HG03280 (cell line): ENCODE measurements at regions not wholly inside any gene's neighbourhood (a gene's known extent, or its start where the extent isn't known, plus 50 kb on each side); places are given as distances from the start of the nearest gene placed in this dataset.
"Not testable (repeated sequence)": the region's sequence is repeated elsewhere in the genome, so short reads cannot be mapped to it uniquely, and the experiment has no call there.

ENCODE experiments used
- ATAC-seq: cut with Tn5 transposase; IDR thresholded peaks from one replicate; pipeline ENCODE4 v1.9.1; 2021; ENCODE audit warnings: mild to moderate bottlenecking, moderate library complexity; ENCODE audit not compliant: unreplicated experiment

- ATAC-seq: no peak
These were observed 97.3 kb downstream of the CCDC71L start for GRCh38 chr7:106563466-106564150.

GRCh38 chr7:106562711-106563366 lies 98.1 kb downstream of the CCDC71L start:
- no peak for ATAC-seq

- ATAC-seq: no peak
These were observed 99.1 kb downstream of the CCDC71L start for GRCh38 chr7:106561666-106562411.

GRCh38 chr7:106561151-106561550 lies 99.8 kb downstream of the CCDC71L start:
- ATAC-seq: no peak

GRCh38 chr7:106560482-106560881 lies 100.5 kb downstream of the CCDC71L start:
- no peak for ATAC-seq

GRCh38 chr7:106556244-106556643 lies 104.7 kb downstream of the CCDC71L start:
- not testable (repeated sequence) for ATAC-seq

GRCh38 chr7:106554623-106555022 lies 106.3 kb downstream of the CCDC71L start:
- ATAC-seq: not testable (repeated sequence)

GRCh38 chr7:106553446-106553836 lies 107.5 kb downstream of the CCDC71L start:
- no peak for ATAC-seq

- ATAC-seq: peak; percentile 98
These were observed 108.1 kb downstream of the CCDC71L start for GRCh38 chr7:106552645-106553445.

- no peak for ATAC-seq
These were observed 109.0 kb downstream of the CCDC71L start for GRCh38 chr7:106551936-106552335.

GRCh38 chr7:106548491-106548890 lies 112.5 kb downstream of the CCDC71L start:
- ATAC-seq: no peak

GRCh38 chr7:106545275-106545674 lies 115.7 kb downstream of the CCDC71L start:
- no peak for ATAC-seq

GRCh38 chr7:106543221-106543757 lies 117.7 kb downstream of the CCDC71L start:
- ATAC-seq: no peak

GRCh38 chr7:106542550-106543220 lies 118.3 kb downstream of the CCDC71L start:
- ATAC-seq: peak; percentile 70

- no peak for ATAC-seq
These were observed 122.3 kb downstream of the CCDC71L start for GRCh38 chr7:106538638-106539037.

- no peak for ATAC-seq
These were observed 123.8 kb downstream of the CCDC71L start for GRCh38 chr7:106537119-106537518.

GRCh38 chr7:106536079-106536478 lies 124.9 kb downstream of the CCDC71L start:
- no peak for ATAC-seq

GRCh38 chr7:106535234-106535932 lies 125.6 kb downstream of the CCDC71L start:
- no peak for ATAC-seq

- ATAC-seq: no peak
These were observed 126.6 kb downstream of the CCDC71L start for GRCh38 chr7:106534271-106534846.
